Breast epithelium (tissue), 4 donors: ENCODE measurements at regions not wholly inside any gene's neighbourhood (a gene's known extent, or its start where the extent isn't known, plus 50 kb on each side); places are given as distances from the start of the nearest gene placed in this dataset.

ENCODE experiments used
- DNase-seq, 2 donors: peaks; one replicate each; pipeline ENCODE4 v3.0.0-alpha.2; 2019; ENCODE audit warnings: low spot score in 2 of 2
- H3K27ac ChIP-seq, 2 donors: fragments of 200-600 bp; sonication (generic) in 1 of 2; one replicate each; pipeline ENCODE4 v1.5.1; 2016 to 2019; ENCODE audit warnings: mild to moderate bottlenecking in 1 of 2
- H3K27me3 ChIP-seq, 2 donors: fragments of 200-600 bp; sonication (generic) in 1 of 2; one replicate each; pipeline versions ENCODE4 v1.5.1 to v1.6.0; 2017 to 2019; ENCODE audit warnings: control low read depth in 1 of 2, mild to moderate bottlenecking in 1 of 2
- H3K36me3 ChIP-seq: fragments of 200-600 bp; one replicate; pipeline ENCODE4 v1.5.1; 2019
- H3K4me1 ChIP-seq, 2 donors: fragments of 200-600 bp; sonication (generic); one replicate each; pipeline ENCODE4 v1.5.1; 2016 to 2019; ENCODE audit warnings: control low read depth in 1 of 2
- H3K4me3 ChIP-seq, 3 donors: fragments of 200-600 bp; sonication (generic); 1 replicate in 2 of 3; 2 replicates in 1 of 3; pipeline ENCODE4 v1.5.1; 2016 to 2019; ENCODE audit warnings: mild to moderate bottlenecking in 3 of 3, moderate library complexity in 2 of 3
- H3K9me3 ChIP-seq, 2 donors: fragments of 200-600 bp; sonication (generic) in 1 of 2; one replicate each; pipeline ENCODE4 v1.5.1; 2016 to 2019; ENCODE audit warnings: control low read depth in 1 of 2
- CTCF ChIP-seq, 3 donors: fragments of 450-650 bp; IDR thresholded peaks; one replicate each; pipeline ENCODE4 v1.5.1; 2016 to 2017; ENCODE audit warnings: antibody characterized with exemption in 3 of 3, mild to moderate bottlenecking in 3 of 3, moderate library complexity in 3 of 3
- POLR2A ChIP-seq: fragments of 450-650 bp; IDR thresholded peaks from one replicate; pipeline ENCODE4 v1.6.1; 2016; ENCODE audit warnings: antibody characterized with exemption, mild to moderate bottlenecking, moderate library complexity
- POLR2AphosphoS5 ChIP-seq, 3 donors: sonication (generic); formaldehyde crosslinking; IDR thresholded peaks; one replicate each; pipeline ENCODE4 v1.6.1; 2017; ENCODE audit warnings: antibody characterized with exemption in 3 of 3
- intact Hi-C: fragments of 100-400 bp; cut with DNase I; formaldehyde crosslinking; loops from one replicate; pipeline ENCODE4 v1.15.1; 2023; ENCODE audit warnings: low total_unique reads

- no peaks in the 10 kb centered on the region for H3K4me1 ChIP-seq
- no peak for DNase-seq
- no peaks in the 10 kb centered on the region for H3K9me3 ChIP-seq
- no peak overlapping the region for H3K27ac ChIP-seq
- TF ChIP-seq CTCF (IDR thresholded peaks at IDR 0.05): no peak
- TF ChIP-seq POLR2AphosphoS5 (IDR thresholded peaks at IDR 0.05): no peak
- no peak for TF ChIP-seq POLR2A
- no peaks in the 10 kb centered on the region for H3K27me3 ChIP-seq
- no peak overlapping the region for H3K4me3 ChIP-seq
- intact Hi-C loops: no loop called here
- no peaks in the 10 kb centered on the region for H3K36me3 ChIP-seq
Observed at GRCh38 chr1:198841477-198841876, 202.6 kb downstream of the PTPRC start.

- no peak for TF ChIP-seq POLR2AphosphoS5 (IDR thresholded peaks at IDR 0.05)
- TF ChIP-seq POLR2A: no peak
- no peak for TF ChIP-seq CTCF (IDR thresholded peaks at IDR 0.05)
- Histone ChIP-seq H3K4me3 (no peak overlapping the region), H3K27ac (no peak overlapping the region), H3K27me3 (no peaks in the 10 kb centered on the region), H3K4me1 (no peaks in the 10 kb centered on the region), H3K9me3 (no peaks in the 10 kb centered on the region), H3K36me3 (no peaks in the 10 kb centered on the region)
- DNase-seq: no peak
- intact Hi-C loops: no loop called here
Observed at GRCh38 chr1:198842686-198843085, 203.8 kb downstream of the PTPRC start.

- TF ChIP-seq POLR2A (no peak), CTCF (IDR thresholded peaks at IDR 0.05) (no peak), POLR2AphosphoS5 (IDR thresholded peaks at IDR 0.05) (no peak)
Observed at GRCh38 chr1:198845271-198845670, 206.4 kb downstream of the PTPRC start.

GRCh38 chr1:198845851-198846250, 207.0 kb downstream of the PTPRC start:
- intact Hi-C loops: no loop called here
- no peaks in the 10 kb centered on the region for H3K9me3 ChIP-seq
- no peaks in the 10 kb centered on the region for H3K27me3 ChIP-seq
- TF ChIP-seq POLR2A (no peak), CTCF (IDR thresholded peaks at IDR 0.05) (no peak), POLR2AphosphoS5 (IDR thresholded peaks at IDR 0.05) (no peak)
- DNase-seq: no peak
- H3K36me3 ChIP-seq: no peaks in the 10 kb centered on the region
- no peak overlapping the region for H3K4me3 ChIP-seq
- no peak overlapping the region for H3K27ac ChIP-seq
- no peaks in the 10 kb centered on the region for H3K4me1 ChIP-seq

More at GRCh38 chr1:198845271-198845670, 206.4 kb downstream of the PTPRC start:
- no peak overlapping the region for H3K27ac ChIP-seq
- no peaks in the 10 kb centered on the region for H3K36me3 ChIP-seq
- H3K4me3 ChIP-seq: no peak overlapping the region
- H3K27me3 ChIP-seq: no peaks in the 10 kb centered on the region
- no peaks in the 10 kb centered on the region for H3K9me3 ChIP-seq
- no peak for DNase-seq
- no peaks in the 10 kb centered on the region for H3K4me1 ChIP-seq
- intact Hi-C loops: no loop called here

- no peaks in the 10 kb centered on the region for H3K4me1 ChIP-seq
- DNase-seq: no peak
- H3K27me3 ChIP-seq: no peaks in the 10 kb centered on the region
- no peak overlapping the region for H3K27ac ChIP-seq
- H3K9me3 ChIP-seq: no peaks in the 10 kb centered on the region
- no peak overlapping the region for H3K4me3 ChIP-seq
- no peaks in the 10 kb centered on the region for H3K36me3 ChIP-seq
- TF ChIP-seq CTCF (IDR thresholded peaks at IDR 0.05): no peak
- no peak for TF ChIP-seq POLR2AphosphoS5 (IDR thresholded peaks at IDR 0.05)
- no peak for TF ChIP-seq POLR2A
- intact Hi-C loops: no loop called here
Observed at GRCh38 chr1:198846556-198846955, 207.7 kb downstream of the PTPRC start.
